ENCODE measurements at regions not wholly inside any gene's neighbourhood (a gene's known extent, or its start where the extent isn't known, plus 50 kb on each side); places are given as distances from the start of the nearest gene placed in this dataset.

DNA sequence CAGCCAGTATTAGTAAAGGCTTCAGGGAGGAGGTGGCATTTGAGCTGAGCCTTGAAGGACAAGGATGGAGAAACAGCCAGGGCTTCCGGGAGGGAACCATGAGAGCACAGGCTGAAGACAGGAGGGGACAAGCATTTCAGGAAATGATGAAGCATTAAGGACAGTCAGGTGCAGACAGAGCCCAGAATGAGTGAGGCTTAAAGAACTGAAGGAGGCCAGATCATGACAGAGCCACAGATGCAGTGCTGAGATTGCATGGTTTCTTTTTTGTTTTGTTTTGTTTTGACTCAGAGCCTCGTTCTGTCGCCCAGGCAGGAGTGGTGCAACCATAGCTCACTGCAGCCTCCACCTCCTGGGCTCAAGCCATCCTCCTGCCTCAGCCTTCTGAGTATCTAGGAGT is 211.5 kb downstream of the SOX9 start:
- H3K4me1 ChIP-seq (ENCODE audit: insufficient read depth, low read length), result no peaks in the 10 kb centered on the region
- no peak for TF ChIP-seq CTCF (conservative IDR thresholded peaks at IDR 0.05; ENCODE audit: low read depth, low read length)
- no peak for TF ChIP-seq EZH2 (IDR thresholded peaks at IDR 0.05; ENCODE audit: low read length, unreplicated experiment)
- TF ChIP-seq EZH2phosphoT487 (IDR thresholded peaks at IDR 0.05; ENCODE audit: borderline replicate concordance, low read length), result no peak
- no TSS peak for BruUV-seq (replicated peaks)
- H3K4me2 ChIP-seq (ENCODE audit: low read length), result no peak overlapping the region
- H3K9ac ChIP-seq (ENCODE audit: low read length), result no peak overlapping the region
- POLR2A ChIA-PET (ENCODE audit: unreplicated experiment), result no interaction called here
- no peaks in the 10 kb centered on the region for H4K20me1 ChIP-seq (ENCODE audit: low read length)
- H3F3A ChIP-seq (ENCODE audit: low read length, unreplicated experiment), result no peaks in the 10 kb centered on the region
- no peak overlapping the region for H3K4me3 ChIP-seq (ENCODE audit: low read length)
- H3K9me3 ChIP-seq (ENCODE audit: low read length), result no peaks in the 10 kb centered on the region
- 0 out of 2 replicates have a peak, but pooled peaks cover 5% of the 10 kb centered on the region for H3K9me2 ChIP-seq (replicated peaks; ENCODE audit: low read length)
- CTCF ChIA-PET, result no interaction called here
- intact Hi-C loops (cut with micrococcal nuclease), result no loop called here
- no peaks in the 10 kb centered on the region for H3K36me3 ChIP-seq (ENCODE audit: low read depth, low read length)
- H2AFZ ChIP-seq (ENCODE audit: low read length), result no peak overlapping the region
- no peaks in the 10 kb centered on the region for H3K79me2 ChIP-seq (ENCODE audit: low read length)
- H3K27me3 ChIP-seq (ENCODE audit: low read length), result no peaks in the 10 kb centered on the region
- ATAC-seq (no peak), DNase-seq (no peak)
- H3K27ac ChIP-seq (ENCODE audit: low read length), result no peak overlapping the region

GRCh38 chr17:72333570-72333969 is 212.8 kb downstream of the SOX9 start:
- BruUV-seq (replicated peaks), result no TSS peak
- intact Hi-C loops (cut with micrococcal nuclease), result no loop called here
- ChIA-PET POLR2A (ENCODE audit: unreplicated experiment) (no interaction called here), CTCF (no interaction called here)
- no peak for TF ChIP-seq CTCF (conservative IDR thresholded peaks at IDR 0.05; ENCODE audit: low read depth, low read length)
- no peak for TF ChIP-seq EZH2phosphoT487 (IDR thresholded peaks at IDR 0.05; ENCODE audit: borderline replicate concordance, low read length)
- no peak for TF ChIP-seq EZH2 (IDR thresholded peaks at IDR 0.05; ENCODE audit: low read length, unreplicated experiment)
- no peak overlapping the region for H3K4me2 ChIP-seq (ENCODE audit: low read length)
- H3K9ac ChIP-seq (ENCODE audit: low read length), result no peak overlapping the region
- H4K20me1 ChIP-seq (ENCODE audit: low read length), result no peaks in the 10 kb centered on the region
- 0 out of 2 replicates have a peak, but pooled peaks cover 5% of the 10 kb centered on the region for H3K9me2 ChIP-seq (replicated peaks; ENCODE audit: low read length)
- H3F3A ChIP-seq (ENCODE audit: low read length, unreplicated experiment), result no peaks in the 10 kb centered on the region
- no peaks in the 10 kb centered on the region for H3K79me2 ChIP-seq (ENCODE audit: low read length)
- H3K4me3 ChIP-seq (ENCODE audit: low read length), result no peak overlapping the region
- DNase-seq (no peak), ATAC-seq (no peak)
- no peak overlapping the region for H2AFZ ChIP-seq (ENCODE audit: low read length)
- H3K9me3 ChIP-seq (ENCODE audit: low read length), result no peaks in the 10 kb centered on the region
- H3K27ac ChIP-seq (ENCODE audit: low read length), result no peak overlapping the region
- peaks cover 9% of the 10 kb centered on the region for H3K4me1 ChIP-seq (ENCODE audit: insufficient read depth, low read length)
- no peaks in the 10 kb centered on the region for H3K27me3 ChIP-seq (ENCODE audit: low read length)
- no peaks in the 10 kb centered on the region for H3K36me3 ChIP-seq (ENCODE audit: low read depth, low read length)

- H3F3A ChIP-seq (ENCODE audit: low read length, unreplicated experiment), result no peaks in the 10 kb centered on the region
- intact Hi-C loops (cut with micrococcal nuclease), result no loop called here
- DNase-seq (no peak), ATAC-seq (no peak)
- no peaks in the 10 kb centered on the region for H3K27me3 ChIP-seq (ENCODE audit: low read length)
- H2AFZ ChIP-seq (ENCODE audit: low read length), result no peak overlapping the region
- no peak overlapping the region for H3K4me3 ChIP-seq (ENCODE audit: low read length)
- ChIA-PET CTCF (no interaction called here), POLR2A (ENCODE audit: unreplicated experiment) (no interaction called here)
- H3K79me2 ChIP-seq (ENCODE audit: low read length), result no peaks in the 10 kb centered on the region
- H3K9ac ChIP-seq (ENCODE audit: low read length), result no peak overlapping the region
- H3K4me2 ChIP-seq (ENCODE audit: low read length), result no peak overlapping the region
- peaks cover 16% of the 10 kb centered on the region for H3K4me1 ChIP-seq (ENCODE audit: insufficient read depth, low read length)
- no peaks in the 10 kb centered on the region for H4K20me1 ChIP-seq (ENCODE audit: low read length)
- H3K9me2 ChIP-seq (replicated peaks; ENCODE audit: low read length), result 0 out of 2 replicates have a peak, but pooled peaks cover 5% of the 10 kb centered on the region
- H3K27ac ChIP-seq (ENCODE audit: low read length), result no peak overlapping the region
- TF ChIP-seq CTCF (conservative IDR thresholded peaks at IDR 0.05; ENCODE audit: low read depth, low read length), result no peak
- BruUV-seq (replicated peaks), result no TSS peak
- no peaks in the 10 kb centered on the region for H3K36me3 ChIP-seq (ENCODE audit: low read depth, low read length)
- no peaks in the 10 kb centered on the region for H3K9me3 ChIP-seq (ENCODE audit: low read length)
Measured at GRCh38 chr17:72334205-72334604, 213.4 kb downstream of the SOX9 start.

Measured in PC-3 (cell line).